ENCODE measurements at regions not wholly inside any gene's neighbourhood (a gene's known extent, or its start where the extent isn't known, plus 50 kb on each side); places are given as distances from the start of the nearest gene placed in this dataset.

DNA sequence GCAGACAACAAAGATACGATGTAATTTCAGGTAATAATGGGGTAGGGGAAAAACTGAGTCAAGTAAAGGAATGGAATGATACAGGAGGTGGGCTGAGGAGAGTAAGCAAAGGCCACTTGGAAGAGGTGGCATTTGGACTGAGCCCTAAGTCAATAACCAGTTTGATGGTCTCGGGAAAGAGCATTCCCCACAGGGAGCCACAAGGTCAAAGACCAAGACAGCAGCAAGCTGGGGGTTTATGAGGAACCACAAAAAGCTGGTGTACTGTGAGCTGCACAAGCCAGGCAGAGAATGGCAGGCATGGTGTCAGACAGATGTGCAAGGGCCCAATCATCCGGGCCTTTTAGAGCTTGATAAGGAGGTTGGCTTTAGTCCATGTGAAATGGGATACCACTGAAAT is 98.7 kb downstream of the NOC3L start:
- TF ChIP-seq POLR2AphosphoS5 (IDR thresholded peaks at IDR 0.05; ENCODE audit: low read depth, low read length) = no peak
- TF ChIP-seq, protein P1, sequence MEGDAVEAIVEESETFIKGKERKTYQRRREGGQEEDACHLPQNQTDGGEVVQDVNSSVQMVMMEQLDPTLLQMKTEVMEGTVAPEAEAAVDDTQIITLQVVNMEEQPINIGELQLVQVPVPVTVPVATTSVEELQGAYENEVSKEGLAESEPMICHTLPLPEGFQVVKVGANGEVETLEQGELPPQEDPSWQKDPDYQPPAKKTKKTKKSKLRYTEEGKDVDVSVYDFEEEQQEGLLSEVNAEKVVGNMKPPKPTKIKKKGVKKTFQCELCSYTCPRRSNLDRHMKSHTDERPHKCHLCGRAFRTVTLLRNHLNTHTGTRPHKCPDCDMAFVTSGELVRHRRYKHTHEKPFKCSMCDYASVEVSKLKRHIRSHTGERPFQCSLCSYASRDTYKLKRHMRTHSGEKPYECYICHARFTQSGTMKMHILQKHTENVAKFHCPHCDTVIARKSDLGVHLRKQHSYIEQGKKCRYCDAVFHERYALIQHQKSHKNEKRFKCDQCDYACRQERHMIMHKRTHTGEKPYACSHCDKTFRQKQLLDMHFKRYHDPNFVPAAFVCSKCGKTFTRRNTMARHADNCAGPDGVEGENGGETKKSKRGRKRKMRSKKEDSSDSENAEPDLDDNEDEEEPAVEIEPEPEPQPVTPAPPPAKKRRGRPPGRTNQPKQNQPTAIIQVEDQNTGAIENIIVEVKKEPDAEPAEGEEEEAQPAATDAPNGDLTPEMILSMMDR (IDR thresholded peaks at IDR 0.05) = no peak
